GM18511 (cell line): ENCODE measurements at regions not wholly inside any gene's neighbourhood (a gene's known extent, or its start where the extent isn't known, plus 50 kb on each side); places are given as distances from the start of the nearest gene placed in this dataset.

Experiments used
- ATAC-seq: cut with Tn5 transposase; IDR thresholded peaks from one replicate; pipeline ENCODE4 v1.9.1; 2021; ENCODE audit warnings: mild to moderate bottlenecking, moderate library complexity; ENCODE audit not compliant: unreplicated experiment

DNA sequence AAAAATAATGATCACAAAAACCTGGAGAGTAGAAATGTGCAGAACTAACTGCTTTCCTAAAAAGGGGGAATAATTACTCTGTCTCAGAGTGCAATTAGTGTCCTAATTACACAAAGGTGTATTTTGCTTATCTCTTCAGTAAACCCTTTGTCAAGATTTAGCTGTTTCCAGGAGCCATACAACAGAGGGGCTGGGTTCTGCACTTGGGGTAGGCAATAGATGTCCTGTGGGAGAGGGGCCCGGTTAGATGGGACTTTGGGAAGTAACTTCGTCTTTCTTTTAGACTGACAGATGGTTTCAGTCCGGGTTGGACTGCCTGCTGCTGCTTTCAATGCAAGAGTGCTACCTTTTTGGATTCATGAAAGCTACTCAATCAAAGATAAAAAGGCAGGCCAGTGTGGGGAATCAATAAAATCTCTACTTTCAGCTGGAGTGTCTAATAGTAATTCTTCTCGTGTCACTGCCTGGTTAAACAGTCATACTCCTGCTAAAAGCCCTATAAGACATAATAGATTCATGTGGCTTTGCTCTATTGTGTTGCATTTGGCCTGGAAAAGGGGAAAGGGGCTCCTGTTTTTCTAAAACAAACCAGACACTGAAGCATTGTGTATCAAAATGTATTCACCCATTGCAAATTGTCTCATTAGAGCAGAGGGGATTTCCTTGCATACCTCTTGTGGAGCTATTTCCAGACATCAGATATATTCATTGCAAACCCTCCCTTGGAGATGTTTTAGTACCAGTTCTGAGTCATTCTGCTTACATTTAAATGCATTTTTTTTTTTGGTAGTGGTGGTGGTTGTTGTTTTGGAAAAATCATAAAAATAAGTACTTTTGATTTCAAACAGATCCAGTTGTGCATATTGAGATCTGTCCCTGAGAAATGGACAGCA lies 83.3 kb upstream of the PCDH8 start:
- no peak for ATAC-seq

GRCh38 chr13:52931131-52931530 lies 82.7 kb upstream of the PCDH8 start:
- ATAC-seq: no peak

- ATAC-seq: no peak
Measured at GRCh38 chr13:52929846-52930245, 81.4 kb upstream of the PCDH8 start.

DNA sequence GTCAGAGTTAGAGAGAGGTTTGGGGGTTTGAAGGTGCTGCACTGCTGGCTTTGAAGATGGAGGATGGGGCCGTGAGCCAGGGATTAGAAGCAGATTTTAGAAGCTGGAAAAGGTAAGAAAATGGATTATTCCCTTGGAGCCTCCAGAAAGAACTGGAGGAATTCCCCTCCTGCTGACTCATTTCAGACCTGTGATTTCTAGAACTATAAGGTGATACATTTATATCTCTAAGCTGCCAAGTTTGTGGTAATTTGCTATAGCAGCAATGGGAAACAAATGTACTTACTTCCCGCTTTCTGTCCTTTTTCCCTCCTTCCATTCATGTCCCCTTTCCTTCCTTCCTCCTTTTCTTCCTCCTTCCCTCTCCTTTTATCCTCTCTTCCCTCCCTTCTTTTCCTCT lies 78.5 kb upstream of the PCDH8 start:
- ATAC-seq: no peak

GRCh38 chr13:52925775-52926285 lies 77.4 kb upstream of the PCDH8 start:
- ATAC-seq: no peak

DNA sequence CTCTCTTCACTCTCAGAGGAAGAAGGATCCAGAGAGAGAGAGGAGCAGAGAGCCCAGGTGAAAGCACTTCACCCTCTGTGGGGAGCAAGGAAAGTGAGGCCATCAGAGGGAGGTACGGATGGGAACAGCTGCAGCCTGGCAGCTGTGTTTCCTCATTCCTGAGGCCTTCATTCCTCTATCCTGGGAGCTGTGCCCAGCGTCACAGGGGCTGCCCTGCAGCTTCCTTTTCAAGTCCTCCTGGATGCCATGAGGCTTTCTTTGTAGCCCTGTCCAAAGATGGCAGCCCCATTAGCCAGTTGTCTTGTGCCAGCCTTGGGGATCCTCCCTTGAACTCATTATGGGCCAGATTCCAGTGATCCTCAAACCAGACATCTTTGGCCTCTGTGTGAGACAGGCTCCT lies 76.8 kb upstream of the PCDH8 start:
- ATAC-seq: no peak

GRCh38 chr13:52924289-52925148 lies 76.1 kb upstream of the PCDH8 start:
- no peak for ATAC-seq

GRCh38 chr13:52922961-52923360 lies 74.5 kb upstream of the PCDH8 start:
- ATAC-seq: no peak

DNA sequence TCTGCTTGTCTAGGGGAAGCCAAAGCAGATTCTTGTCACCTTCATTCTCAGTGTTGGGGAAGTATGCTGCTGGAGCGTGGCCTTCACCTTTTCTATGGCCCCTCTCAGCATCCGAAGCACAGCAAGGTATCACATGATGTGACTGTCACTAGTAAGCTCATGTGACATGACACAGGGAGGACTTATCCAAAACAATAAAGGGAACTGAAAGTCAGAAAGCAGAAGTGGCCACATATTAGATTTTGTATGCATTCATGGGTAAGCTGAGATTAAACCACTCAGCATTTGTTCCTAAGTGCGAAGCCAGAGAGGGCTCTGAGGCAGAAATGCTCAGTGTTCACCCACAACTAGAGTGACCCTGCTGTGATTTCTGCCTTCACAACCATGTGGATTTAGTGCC lies 72.8 kb upstream of the PCDH8 start:
- peak; percentile 100 for ATAC-seq

GRCh38 chr13:52916486-52916990 lies 68.1 kb upstream of the PCDH8 start:
- no peak for ATAC-seq

DNA sequence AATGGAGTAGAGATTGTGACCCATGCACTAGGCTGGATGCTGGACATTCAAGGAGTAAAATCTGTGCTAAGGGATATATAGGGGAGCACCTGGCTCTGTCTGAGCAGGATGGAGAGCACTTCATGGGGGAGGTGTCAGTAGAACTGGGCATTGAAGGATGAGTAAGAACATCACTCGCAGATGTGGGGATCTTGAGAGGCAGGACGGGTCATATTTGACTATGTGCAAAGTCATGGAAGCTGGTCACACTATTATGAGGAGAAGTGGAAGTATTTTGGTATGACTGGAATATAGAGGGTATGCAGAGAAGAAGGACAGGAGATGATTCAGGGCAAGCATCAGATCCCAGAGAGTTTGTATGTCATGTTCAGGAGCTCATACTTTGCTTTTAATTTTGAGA lies 62.9 kb upstream of the PCDH8 start:
- ATAC-seq: no peak

GRCh38 chr13:52910318-52910717 lies 61.9 kb upstream of the PCDH8 start:
- ATAC-seq: peak; percentile 68

DNA sequence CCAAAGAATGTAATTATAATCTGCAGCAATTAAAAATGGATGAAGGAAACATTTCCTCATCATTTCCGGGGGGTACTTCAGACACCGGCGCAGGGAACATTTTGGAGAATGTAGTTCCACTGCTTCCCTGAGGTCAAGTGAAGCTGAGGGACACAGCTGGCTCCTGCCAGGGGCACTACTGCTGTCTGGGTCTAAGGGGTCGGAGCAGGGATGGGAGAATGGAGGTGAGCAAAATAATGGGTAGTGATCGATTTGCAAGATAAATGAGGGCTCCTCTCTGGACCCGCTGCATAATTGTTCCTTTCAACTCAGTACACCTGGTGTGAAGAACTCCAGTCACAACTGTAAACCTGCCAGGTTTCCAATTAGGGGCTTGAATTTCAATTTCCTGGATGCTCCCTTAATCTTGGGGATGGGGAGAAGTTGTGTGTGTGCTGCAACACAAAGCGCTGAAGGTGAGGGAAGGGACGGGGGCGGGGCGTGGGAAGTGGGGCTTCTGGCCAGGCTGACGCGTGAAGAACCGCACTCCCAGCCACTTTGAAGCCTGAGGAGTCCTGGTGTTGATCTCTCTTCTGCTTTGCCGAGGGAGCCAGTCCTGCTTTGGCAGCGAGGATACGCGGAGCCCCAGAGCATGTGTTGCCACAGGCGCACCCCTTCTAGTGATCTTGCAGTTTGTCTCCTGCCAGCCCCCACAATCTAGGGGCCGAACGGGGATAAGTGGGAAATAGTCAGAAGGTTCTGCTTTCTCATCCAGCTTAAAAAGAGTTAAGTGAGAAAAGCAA lies 57.9 kb upstream of the PCDH8 start:
- ATAC-seq: no peak

- no peak for ATAC-seq
Measured at GRCh38 chr13:52905701-52906100, 57.3 kb upstream of the PCDH8 start.

GRCh38 chr13:52903320-52903719 lies 54.9 kb upstream of the PCDH8 start:
- ATAC-seq: peak; percentile 99

DNA sequence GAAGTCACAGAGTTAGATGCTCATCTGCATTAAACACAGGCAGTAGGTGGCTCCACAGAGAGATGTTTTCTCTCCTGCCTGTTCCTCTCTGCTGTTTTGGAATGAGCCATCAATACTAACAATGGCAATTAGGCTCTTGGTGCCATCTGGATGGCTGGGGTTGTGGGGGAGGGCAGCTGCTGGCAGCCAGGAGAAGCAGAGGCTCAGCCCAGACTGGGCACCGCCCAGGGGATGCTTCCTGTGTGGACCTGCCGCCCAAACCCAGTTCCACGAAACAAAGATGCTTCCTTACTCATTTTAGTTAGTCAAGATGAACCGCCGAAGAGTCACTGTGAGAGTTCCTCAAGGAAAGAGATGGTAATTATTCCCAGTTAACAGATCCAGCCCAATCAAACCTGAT lies 50.8 kb upstream of the PCDH8 start:
- no peak for ATAC-seq
